Lung (tissue), 11 donors: ENCODE measurements at regions not wholly inside any gene's neighbourhood (a gene's known extent, or its start where the extent isn't known, plus 50 kb on each side); places are given as distances from the start of the nearest gene placed in this dataset.

Experiments
- ATAC-seq: fragments of 200-7000 bp; cut with Tn5 transposase; one replicate; pipeline ENCODE4 v1.9.1; 2020; ENCODE audit warnings: moderate number of reproducible peaks; ENCODE audit not compliant: insufficient read depth, low FRiP score
- DNase-seq, 3 donors: peaks; one replicate each; pipeline ENCODE4 v3.0.0-alpha.2; 2013 to 2017
- H3K27ac ChIP-seq, 2 donors: one replicate each; pipeline ENCODE4 v1.5.1; 2013; ENCODE audit warnings: mild to moderate bottlenecking in 2 of 2, moderate library complexity in 2 of 2, control low read depth in 1 of 2, inconsistent platforms in 1 of 2, low read depth in 1 of 2, low read length in 1 of 2
- H3K27me3 ChIP-seq, 3 donors: one replicate each; pipeline ENCODE4 v1.5.1; 2013; ENCODE audit warnings: low read length in 2 of 3; ENCODE audit not compliant: control insufficient read depth in 3 of 3, insufficient read depth in 3 of 3
- H3K36me3 ChIP-seq, 4 donors: one replicate each; pipeline ENCODE4 v1.5.1; 2013; ENCODE audit warnings: low read length in 4 of 4, mild to moderate bottlenecking in 1 of 4, moderate library complexity in 1 of 4; ENCODE audit not compliant: control insufficient read depth in 4 of 4, insufficient read depth in 4 of 4
- H3K4me1 ChIP-seq, 5 donors: one replicate each; pipeline ENCODE4 v1.5.1; 2013; ENCODE audit warnings: low read length in 5 of 5, mild to moderate bottlenecking in 2 of 5, moderate library complexity in 1 of 5; ENCODE audit not compliant: control insufficient read depth in 5 of 5, insufficient read depth in 5 of 5
- H3K4me3 ChIP-seq: one replicate; pipeline ENCODE4 v1.5.1; 2013; ENCODE audit warnings: mild to moderate bottlenecking, control low read depth, moderate library complexity
- H3K9ac ChIP-seq, 2 donors: one replicate each; pipeline ENCODE4 v1.5.1; 2013; ENCODE audit warnings: low read length in 2 of 2, control low read depth in 1 of 2; ENCODE audit not compliant: insufficient read depth in 1 of 2
- H3K9me3 ChIP-seq, 4 donors: one replicate each; pipeline ENCODE4 v1.5.1; 2013; ENCODE audit warnings: low read length in 3 of 4, mild to moderate bottlenecking in 1 of 4, moderate library complexity in 1 of 4; ENCODE audit not compliant: control insufficient read depth in 4 of 4, insufficient read depth in 3 of 4
- WGBS, 2 donors: extraction: QIAGEN DNeasy Blood & Tissue Kit; methylation state at CpG; one replicate each; pipeline ENCODE4 v1.1.7; 2013; 5-methylcytosine and 5-hydroxymethylcytosine counted together
- TF ChIP-seq, protein P1 (sequence below): IDR thresholded peaks from 2 replicates; pipeline ENCODE4 v1.5.1; 2012; ENCODE audit warnings: mild to moderate bottlenecking; ENCODE audit errors: control extremely low read depth, extremely low read depth
- donor health status: control.
- donor health status: control.
- donor health status: Bipolar disorder and iron deficiency.
- donor health status: healthy.
- donor health status: DM: yes; HTN: yes; CAD: no.

- ATAC-seq (no peak), DNase-seq (no peak)
- no peaks in the 10 kb centered on the region for H3K9me3 ChIP-seq
- no peak overlapping the region for H3K9ac ChIP-seq
- no peaks in the 10 kb centered on the region for H3K4me1 ChIP-seq
- H3K27ac ChIP-seq: no peak overlapping the region
- TF ChIP-seq, protein P1, sequence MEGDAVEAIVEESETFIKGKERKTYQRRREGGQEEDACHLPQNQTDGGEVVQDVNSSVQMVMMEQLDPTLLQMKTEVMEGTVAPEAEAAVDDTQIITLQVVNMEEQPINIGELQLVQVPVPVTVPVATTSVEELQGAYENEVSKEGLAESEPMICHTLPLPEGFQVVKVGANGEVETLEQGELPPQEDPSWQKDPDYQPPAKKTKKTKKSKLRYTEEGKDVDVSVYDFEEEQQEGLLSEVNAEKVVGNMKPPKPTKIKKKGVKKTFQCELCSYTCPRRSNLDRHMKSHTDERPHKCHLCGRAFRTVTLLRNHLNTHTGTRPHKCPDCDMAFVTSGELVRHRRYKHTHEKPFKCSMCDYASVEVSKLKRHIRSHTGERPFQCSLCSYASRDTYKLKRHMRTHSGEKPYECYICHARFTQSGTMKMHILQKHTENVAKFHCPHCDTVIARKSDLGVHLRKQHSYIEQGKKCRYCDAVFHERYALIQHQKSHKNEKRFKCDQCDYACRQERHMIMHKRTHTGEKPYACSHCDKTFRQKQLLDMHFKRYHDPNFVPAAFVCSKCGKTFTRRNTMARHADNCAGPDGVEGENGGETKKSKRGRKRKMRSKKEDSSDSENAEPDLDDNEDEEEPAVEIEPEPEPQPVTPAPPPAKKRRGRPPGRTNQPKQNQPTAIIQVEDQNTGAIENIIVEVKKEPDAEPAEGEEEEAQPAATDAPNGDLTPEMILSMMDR: no peak
- 72 to 76% methylated on average over 2 of the region's 2 CpGs for WGBS, 2 donors
- H3K27me3 ChIP-seq: no peaks in the 10 kb centered on the region
- H3K4me3 ChIP-seq: no peak overlapping the region
- no peaks in the 10 kb centered on the region for H3K36me3 ChIP-seq
Measured at GRCh38 chr2:195382186-195382585, 274.8 kb upstream of the SLC39A10 start.

GRCh38 chr2:195370167-195370943, 286.7 kb upstream of the SLC39A10 start:
- ATAC-seq (no peak), DNase-seq (no peak)
- Histone ChIP-seq H3K27ac (no peak overlapping the region), H3K4me1 (no peaks in the 10 kb centered on the region), H3K4me3 (no peak overlapping the region), H3K36me3 (no peaks in the 10 kb centered on the region), H3K9me3 (no peaks in the 10 kb centered on the region), H3K27me3 (no peaks in the 10 kb centered on the region), H3K9ac (no peak overlapping the region)
- TF ChIP-seq, protein P1: no peak
- 98% methylated on average over 4 of the region's 4 CpGs for WGBS, 2 donors

DNA sequence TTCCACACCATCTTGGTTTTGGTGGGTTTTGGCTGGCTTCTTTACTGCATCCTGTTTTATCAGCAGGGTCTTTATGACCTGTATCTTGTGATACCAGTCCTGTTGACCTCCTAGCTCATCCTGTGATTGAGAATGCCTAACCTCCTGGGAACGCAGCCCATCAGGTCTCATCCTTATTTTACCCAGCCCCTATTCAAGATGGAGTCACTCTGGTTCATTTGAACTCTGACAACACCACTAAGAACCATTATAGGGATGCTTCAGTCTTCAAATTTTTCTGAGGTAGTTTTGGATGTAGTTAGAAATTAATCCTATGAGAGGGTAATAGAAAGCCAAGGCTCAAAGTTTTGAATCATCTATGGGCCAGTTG, 287.8 kb upstream of the SLC39A10 start:
- no peaks in the 10 kb centered on the region for H3K36me3 ChIP-seq
- H3K4me1 ChIP-seq: peaks cover 0 to 2% (median 0%) of the 10 kb centered on the region in 5 donors
- WGBS, 2 donors: 0% methylated on average over 1 of the region's 1 CpG
- TF ChIP-seq, protein P1: no peak
- H3K27ac ChIP-seq: no peak overlapping the region
- no peak overlapping the region for H3K9ac ChIP-seq
- H3K4me3 ChIP-seq: no peak overlapping the region
- H3K27me3 ChIP-seq: no peaks in the 10 kb centered on the region
- DNase-seq (no peak), ATAC-seq (no peak)
- H3K9me3 ChIP-seq: no peaks in the 10 kb centered on the region
